ENCODE measurements at regions not wholly inside any gene's neighbourhood (a gene's known extent, or its start where the extent isn't known, plus 50 kb on each side); places are given as distances from the start of the nearest gene placed in this dataset.

- TF ChIP-seq FOSL1 (IDR thresholded peaks at IDR 0.05; ENCODE audit: low read depth) (no peak), RAD21 (IDR thresholded peaks at IDR 0.05; ENCODE audit: low read depth) (no peak), POLR2A (IDR thresholded peaks at IDR 0.05; ENCODE audit: borderline replicate concordance, extremely low read depth, insufficient read depth, insufficient read length) (no peak), ZNF274 (IDR thresholded peaks at IDR 0.05; ENCODE audit: low read depth, low read length) (no peak), EZH2phosphoT487 (IDR thresholded peaks at IDR 0.05; ENCODE audit: borderline replicate concordance) (no peak), POLR2AphosphoS5 (IDR thresholded peaks at IDR 0.05; ENCODE audit: low read depth, low read length) (no peak), EZH2 (IDR thresholded peaks at IDR 0.05) (no peak), CBX3 (IDR thresholded peaks at IDR 0.05; ENCODE audit: low read depth) (no peak), SP1 (IDR thresholded peaks at IDR 0.05; ENCODE audit: low read depth) (no peak), SIN3A (IDR thresholded peaks at IDR 0.05; ENCODE audit: low read depth) (no peak)
- TF ChIP-seq, protein P1, sequence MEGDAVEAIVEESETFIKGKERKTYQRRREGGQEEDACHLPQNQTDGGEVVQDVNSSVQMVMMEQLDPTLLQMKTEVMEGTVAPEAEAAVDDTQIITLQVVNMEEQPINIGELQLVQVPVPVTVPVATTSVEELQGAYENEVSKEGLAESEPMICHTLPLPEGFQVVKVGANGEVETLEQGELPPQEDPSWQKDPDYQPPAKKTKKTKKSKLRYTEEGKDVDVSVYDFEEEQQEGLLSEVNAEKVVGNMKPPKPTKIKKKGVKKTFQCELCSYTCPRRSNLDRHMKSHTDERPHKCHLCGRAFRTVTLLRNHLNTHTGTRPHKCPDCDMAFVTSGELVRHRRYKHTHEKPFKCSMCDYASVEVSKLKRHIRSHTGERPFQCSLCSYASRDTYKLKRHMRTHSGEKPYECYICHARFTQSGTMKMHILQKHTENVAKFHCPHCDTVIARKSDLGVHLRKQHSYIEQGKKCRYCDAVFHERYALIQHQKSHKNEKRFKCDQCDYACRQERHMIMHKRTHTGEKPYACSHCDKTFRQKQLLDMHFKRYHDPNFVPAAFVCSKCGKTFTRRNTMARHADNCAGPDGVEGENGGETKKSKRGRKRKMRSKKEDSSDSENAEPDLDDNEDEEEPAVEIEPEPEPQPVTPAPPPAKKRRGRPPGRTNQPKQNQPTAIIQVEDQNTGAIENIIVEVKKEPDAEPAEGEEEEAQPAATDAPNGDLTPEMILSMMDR (IDR thresholded peaks at IDR 0.05 in 2 of 3, conservative IDR thresholded peaks at IDR 0.05 in 1 of 3; ENCODE audit: borderline replicate concordance in 1 of 3, insufficient read depth in 1 of 3, low read depth in 2 of 3, low read length in 2 of 3) = no peak
- TF ChIP-seq, protein P2, sequence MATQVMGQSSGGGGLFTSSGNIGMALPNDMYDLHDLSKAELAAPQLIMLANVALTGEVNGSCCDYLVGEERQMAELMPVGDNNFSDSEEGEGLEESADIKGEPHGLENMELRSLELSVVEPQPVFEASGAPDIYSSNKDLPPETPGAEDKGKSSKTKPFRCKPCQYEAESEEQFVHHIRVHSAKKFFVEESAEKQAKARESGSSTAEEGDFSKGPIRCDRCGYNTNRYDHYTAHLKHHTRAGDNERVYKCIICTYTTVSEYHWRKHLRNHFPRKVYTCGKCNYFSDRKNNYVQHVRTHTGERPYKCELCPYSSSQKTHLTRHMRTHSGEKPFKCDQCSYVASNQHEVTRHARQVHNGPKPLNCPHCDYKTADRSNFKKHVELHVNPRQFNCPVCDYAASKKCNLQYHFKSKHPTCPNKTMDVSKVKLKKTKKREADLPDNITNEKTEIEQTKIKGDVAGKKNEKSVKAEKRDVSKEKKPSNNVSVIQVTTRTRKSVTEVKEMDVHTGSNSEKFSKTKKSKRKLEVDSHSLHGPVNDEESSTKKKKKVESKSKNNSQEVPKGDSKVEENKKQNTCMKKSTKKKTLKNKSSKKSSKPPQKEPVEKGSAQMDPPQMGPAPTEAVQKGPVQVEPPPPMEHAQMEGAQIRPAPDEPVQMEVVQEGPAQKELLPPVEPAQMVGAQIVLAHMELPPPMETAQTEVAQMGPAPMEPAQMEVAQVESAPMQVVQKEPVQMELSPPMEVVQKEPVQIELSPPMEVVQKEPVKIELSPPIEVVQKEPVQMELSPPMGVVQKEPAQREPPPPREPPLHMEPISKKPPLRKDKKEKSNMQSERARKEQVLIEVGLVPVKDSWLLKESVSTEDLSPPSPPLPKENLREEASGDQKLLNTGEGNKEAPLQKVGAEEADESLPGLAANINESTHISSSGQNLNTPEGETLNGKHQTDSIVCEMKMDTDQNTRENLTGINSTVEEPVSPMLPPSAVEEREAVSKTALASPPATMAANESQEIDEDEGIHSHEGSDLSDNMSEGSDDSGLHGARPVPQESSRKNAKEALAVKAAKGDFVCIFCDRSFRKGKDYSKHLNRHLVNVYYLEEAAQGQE (IDR thresholded peaks at IDR 0.05; ENCODE audit: low read depth) = no peak
- TF ChIP-seq, protein P3, sequence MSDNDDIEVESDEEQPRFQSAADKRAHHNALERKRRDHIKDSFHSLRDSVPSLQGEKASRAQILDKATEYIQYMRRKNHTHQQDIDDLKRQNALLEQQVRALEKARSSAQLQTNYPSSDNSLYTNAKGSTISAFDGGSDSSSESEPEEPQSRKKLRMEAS (IDR thresholded peaks at IDR 0.05) = no peak
Observed at GRCh38 chr4:72888331-72888730, 181.2 kb downstream of the COX18 start.

Data from HCT116 (cell line).